ENCODE measurements at regions not wholly inside any gene's neighbourhood (a gene's known extent, or its start where the extent isn't known, plus 50 kb on each side); places are given as distances from the start of the nearest gene placed in this dataset.

DNA sequence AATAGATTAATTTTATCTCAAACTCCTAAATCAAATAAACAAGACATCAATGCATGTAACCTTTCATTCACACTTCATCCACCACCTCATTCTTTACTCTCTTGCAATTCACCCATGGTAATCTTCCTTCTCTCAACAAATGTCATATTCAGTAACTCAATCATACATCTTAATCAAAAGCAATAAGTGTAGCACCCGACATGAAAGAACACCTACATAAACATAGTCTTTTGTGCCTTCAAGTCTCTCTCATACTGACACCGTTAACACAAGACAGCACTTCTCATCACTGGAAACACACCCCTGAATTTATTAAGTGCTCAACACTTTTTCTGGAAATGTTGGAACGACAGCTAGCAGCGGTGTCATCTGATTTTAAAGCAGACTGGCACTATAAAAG, 225.9 kb downstream of the TTLL7 start:
- intact Hi-C loops (cut with micrococcal nuclease) = no loop called here

DNA sequence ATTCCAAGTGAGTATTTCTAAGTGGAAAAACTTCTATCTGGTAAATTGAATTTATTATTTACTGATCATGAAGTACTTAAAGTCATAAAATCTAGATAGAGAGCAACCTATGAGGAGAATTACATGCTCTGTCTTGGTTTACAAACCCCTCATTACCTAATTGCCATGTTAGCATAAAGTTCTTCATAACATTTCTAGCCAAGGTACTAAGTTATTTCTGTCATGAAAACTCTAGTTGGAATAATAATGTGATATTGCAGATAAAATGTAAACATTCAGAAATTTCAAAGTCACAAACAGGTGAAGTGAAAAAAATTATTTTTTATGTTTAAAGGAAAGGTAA, 228.6 kb downstream of the TTLL7 start:
- intact Hi-C loops (cut with micrococcal nuclease) = no loop called here

DNA sequence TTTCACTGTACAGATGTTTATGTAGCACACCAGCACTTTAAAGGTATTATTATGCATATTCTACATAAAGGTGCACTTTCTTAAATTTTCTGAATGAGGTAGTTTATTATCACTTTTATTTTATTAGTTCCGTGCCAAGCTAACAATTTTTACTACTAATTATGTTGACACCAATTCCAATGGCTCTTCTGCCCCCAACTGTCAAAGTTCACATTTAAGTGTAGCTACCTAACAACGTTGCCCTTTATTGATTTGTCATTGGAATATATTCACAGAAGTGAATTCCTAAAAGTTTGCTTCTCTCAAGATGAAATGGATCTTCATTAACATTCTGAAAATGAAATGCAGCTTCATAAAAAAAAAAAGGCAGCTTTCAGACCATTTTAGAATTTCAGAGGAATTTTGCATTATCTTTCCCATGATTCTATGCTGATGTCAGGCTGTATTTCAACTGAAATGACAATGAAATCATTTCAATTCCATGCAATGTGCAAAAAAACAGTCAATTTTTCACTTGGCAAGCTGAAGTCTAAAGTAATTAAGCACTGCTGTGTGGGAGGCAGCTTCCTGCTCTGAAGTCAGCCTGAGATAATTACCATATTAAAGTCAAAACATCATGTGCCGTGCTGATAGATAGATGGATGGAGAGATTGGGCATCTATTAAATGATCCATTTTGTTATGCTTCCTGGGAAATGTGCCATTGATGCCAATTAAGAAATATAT, 229.2 kb downstream of the TTLL7 start:
- intact Hi-C loops (cut with micrococcal nuclease) = no loop called here

DNA sequence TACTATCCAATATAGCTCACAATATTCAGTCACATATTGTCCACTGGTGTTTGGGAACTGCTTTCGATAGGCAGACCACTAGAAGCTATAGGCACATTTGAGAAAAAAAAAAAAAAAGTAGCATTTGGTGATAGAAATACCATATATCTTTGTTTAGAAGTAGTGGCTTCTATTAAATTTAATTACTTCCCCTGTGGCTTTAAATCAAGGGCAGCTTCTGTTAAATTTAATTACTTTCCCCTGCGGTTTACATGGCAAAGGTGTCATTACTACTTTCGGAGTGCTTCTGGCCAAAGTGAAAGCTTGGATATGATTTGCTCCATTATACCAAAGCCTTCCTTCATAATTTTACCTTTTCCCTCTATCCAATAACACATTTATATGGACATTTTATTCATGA, 229.9 kb downstream of the TTLL7 start:
- intact Hi-C loops (cut with micrococcal nuclease) = no loop called here

GRCh38 chr1:83766241-83766691, 232.7 kb downstream of the TTLL7 start:
- intact Hi-C loops (cut with micrococcal nuclease) = no loop called here

DNA sequence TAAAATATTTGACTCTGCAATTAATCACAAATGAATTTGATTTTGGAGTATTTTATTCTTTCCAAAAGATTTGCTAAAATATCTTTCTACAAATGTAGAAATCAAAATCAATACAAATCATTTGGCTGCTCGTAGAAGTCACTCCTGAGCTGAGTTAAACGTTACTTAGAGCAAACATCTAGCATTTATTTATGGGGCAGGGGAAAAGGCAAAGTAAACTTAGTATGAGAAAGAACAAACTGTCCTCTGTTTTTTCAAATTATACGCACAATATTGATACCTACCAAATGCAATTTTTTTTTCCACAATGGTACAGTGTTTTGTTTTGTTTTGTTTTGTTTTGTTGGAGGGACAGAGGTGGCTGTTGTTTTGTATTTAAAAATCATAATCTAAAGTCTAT, 233.8 kb downstream of the TTLL7 start:
- intact Hi-C loops (cut with micrococcal nuclease) = no loop called here

- intact Hi-C loops (cut with micrococcal nuclease) = no loop called here
Observed at GRCh38 chr1:83764209-83764608, 234.7 kb downstream of the TTLL7 start.

GRCh38 chr1:83763361-83764095, 235.4 kb downstream of the TTLL7 start:
- intact Hi-C loops (cut with micrococcal nuclease) = no loop called here

GRCh38 chr1:83762416-83762815, 236.5 kb downstream of the TTLL7 start:
- intact Hi-C loops (cut with micrococcal nuclease) = no loop called here

DNA sequence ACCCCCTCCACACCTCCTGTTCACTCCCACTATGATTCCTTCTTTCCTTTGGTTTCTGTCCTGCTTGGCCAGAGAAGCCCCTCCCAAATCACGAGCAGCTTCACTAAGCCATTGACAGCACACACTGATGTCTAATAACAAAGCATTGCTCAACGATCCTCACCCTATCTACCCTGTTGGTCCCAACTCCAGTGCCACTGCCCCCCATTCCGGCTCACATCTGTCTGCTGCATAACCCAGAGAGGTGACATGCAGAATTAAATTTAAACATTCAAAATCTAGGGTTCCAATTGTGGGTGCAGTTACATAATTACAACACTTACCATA, 236.9 kb downstream of the TTLL7 start:
- intact Hi-C loops (cut with micrococcal nuclease) = no loop called here

GRCh38 chr1:83761167-83762038, 237.5 kb downstream of the TTLL7 start:
- intact Hi-C loops (cut with micrococcal nuclease) = no loop called here

- intact Hi-C loops (cut with micrococcal nuclease) = no loop called here
Observed at GRCh38 chr1:83760226-83761021, 238.5 kb downstream of the TTLL7 start.

DNA sequence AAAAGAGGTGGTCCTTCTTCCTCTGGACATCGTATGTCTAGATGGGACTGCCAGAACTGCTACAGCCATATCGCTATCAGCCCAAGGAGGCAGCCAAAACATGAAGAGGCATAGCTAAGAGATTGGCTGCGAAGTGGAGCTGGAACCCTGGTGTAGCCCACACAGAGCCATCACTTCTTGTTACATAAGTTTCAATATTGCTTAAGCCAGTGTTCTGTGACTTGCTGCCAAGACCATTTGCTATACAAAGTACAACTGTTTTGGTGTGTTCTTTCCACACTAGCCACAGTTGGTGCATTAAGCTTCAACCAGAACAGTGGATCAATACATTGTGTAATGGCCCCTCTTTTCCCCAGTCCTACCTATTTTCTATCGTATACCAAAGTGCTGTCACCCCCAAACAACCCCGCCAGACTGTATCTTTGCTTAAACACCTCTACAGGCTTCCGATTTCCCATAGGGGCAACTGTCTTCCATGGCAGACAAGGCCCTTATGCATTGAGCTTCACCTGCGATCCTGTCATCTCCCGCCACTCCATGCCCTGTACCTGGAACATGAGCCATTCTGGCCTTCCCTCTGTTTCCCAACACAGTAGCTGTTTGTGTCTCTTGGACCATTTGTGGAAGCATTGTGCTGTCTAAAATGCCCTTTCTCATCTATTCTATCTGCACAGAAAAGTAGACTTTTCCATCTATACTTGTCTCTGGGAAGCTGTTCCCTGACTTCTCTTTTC, 241.8 kb downstream of the TTLL7 start:
- intact Hi-C loops (cut with micrococcal nuclease) = no loop called here

DNA sequence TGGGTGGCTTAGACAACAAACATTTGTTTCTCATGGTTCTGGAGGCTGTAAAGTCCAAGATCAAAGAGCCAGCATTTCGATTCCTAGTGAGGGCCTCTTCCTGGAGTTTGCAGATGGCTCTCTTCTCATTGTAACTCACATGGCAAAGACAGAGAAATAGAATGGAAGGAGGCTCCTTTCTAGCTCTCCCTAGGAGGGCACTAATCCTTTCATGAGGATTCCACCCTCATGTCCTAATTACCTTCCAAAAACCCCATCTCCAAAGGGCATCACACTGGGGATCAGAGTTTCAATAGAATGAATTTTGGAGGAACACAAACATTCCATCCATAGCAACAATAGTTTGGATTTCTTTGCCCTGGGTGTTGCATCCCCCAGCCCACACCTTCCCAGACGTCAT, 247.3 kb downstream of the TTLL7 start:
- intact Hi-C loops (cut with micrococcal nuclease) = no loop called here

DNA sequence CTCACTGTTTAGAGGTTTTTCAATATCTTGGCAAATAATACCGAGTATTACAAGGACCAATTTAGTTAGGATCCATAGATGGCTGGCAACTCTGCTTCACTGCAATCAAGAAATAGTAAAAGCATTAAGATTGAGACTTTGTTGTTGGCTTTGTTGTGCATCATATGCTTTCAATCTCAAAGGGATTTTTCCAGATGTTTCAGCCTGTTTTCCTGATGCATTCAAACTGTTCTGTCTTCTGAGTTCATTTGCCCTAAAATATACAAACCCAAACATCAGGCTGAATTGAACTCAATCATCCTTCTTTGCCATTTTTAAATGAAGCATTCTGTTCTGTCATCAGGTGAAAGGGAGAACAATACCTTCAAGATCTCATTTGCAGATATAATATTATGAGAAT, 248.7 kb downstream of the TTLL7 start:
- intact Hi-C loops (cut with micrococcal nuclease) = no loop called here

DNA sequence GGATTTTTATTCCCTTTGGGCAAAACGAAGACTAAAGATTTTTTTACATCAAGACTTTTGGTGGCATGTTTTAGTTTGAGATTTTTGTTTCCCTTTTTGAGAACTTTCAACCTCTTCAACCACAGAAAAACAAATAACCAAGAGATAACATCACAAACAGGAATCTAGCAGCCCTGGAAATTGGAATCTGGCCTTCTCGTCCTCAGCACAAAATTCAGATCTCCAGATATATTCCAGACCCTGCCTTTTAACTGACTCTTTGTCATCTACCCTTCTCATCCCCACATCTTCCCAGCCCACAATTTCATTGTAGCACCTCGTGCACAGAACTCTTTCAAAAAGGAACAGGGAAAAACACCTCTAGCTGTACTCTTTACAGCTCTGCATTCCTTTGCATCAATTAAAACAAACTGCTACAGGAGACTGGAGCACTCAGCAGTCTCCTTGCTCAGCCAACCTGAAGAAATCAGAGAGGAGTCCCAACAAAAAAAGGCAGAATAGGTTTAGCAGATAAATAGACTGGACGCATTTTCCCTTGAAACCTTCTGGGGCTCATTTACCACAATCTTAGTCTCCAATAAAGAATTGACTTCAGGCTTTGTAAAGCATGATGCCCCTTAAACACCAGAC, 251.0 kb downstream of the TTLL7 start:
- intact Hi-C loops (cut with micrococcal nuclease) = no loop called here

- intact Hi-C loops (cut with micrococcal nuclease) = no loop called here
Observed at GRCh38 chr1:83746234-83746633, 252.7 kb downstream of the TTLL7 start.

DNA sequence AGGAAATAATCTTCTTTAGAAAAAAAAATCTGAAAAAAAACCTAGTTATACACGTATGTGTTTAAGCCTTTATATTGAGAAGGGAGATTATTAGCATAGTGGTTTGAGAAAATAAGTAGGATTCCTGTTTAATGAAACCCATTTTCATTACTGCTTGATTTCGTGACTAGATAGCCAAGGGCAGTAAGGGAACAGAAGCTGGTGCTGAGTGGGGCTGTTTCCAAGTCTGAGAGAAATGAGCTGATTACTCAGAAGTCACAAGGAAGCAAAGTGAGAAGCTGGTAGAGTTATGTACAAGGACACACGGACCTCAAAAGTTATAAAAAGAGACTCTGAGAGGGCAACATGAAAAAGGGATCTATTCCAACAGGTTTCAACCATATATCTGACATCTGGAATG, 256.5 kb downstream of the TTLL7 start:
- intact Hi-C loops (cut with micrococcal nuclease) = no loop called here

DNA sequence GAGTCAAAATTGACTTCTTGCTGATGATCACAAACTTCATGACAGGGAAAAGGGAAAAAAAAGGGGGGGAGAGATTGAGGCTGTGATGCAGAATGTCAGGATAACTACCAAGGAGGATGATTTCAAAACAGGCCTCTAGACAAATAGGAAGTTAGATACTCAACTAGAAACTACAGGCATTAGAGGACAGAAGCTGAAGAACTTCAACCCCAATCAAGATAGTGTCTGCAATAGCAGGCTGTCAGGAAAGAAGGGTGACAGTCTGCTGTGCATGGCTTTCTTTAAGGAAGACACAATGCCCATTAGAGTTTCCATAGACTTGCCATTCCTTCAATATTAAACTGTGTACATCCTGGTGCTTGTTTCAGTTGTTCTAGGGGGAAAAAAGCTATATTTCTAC, 257.2 kb downstream of the TTLL7 start:
- intact Hi-C loops (cut with micrococcal nuclease) = no loop called here

GRCh38 chr1:83741348-83741747, 257.6 kb downstream of the TTLL7 start:
- intact Hi-C loops (cut with micrococcal nuclease) = no loop called here
